DOHH2 (cell line): ENCODE measurements at regions not wholly inside any gene's neighbourhood (a gene's known extent, or its start where the extent isn't known, plus 50 kb on each side); places are given as distances from the start of the nearest gene placed in this dataset.

Experiments used
- H3F3A ChIP-seq: fragments of 200-600 bp; sonication (generic), shearing (Covaris generic); 2 replicates; pipeline ENCODE4 v1.6.0; 2016; ENCODE audit warnings: antibody characterized with exemption, mild to moderate bottlenecking; ENCODE audit not compliant: control insufficient read depth, insufficient read depth
- H3K27ac ChIP-seq: fragments of 200-600 bp; sonication (generic); 2 replicates; pipeline ENCODE4 v1.5.1; 2014; ENCODE audit warnings: low read depth, mild to moderate bottlenecking, low read length, moderate library complexity
- H3K27me3 ChIP-seq: fragments of 200-600 bp; sonication (generic); 2 replicates; pipeline ENCODE4 v1.6.1; 2014; ENCODE audit warnings: mild to moderate bottlenecking, low read length, mixed read lengths; ENCODE audit not compliant: control insufficient read depth
- H3K36me3 ChIP-seq: fragments of 200-600 bp; sonication (generic); 2 replicates; pipeline ENCODE4 v1.6.1; 2014; ENCODE audit warnings: mild to moderate bottlenecking, low read length, moderate library complexity, mixed read lengths; ENCODE audit not compliant: control insufficient read depth
- H3K4me1 ChIP-seq: fragments of 200-600 bp; sonication (generic); 2 replicates; pipeline ENCODE4 v1.6.1; 2014; ENCODE audit warnings: mild to moderate bottlenecking, low read length, mixed read lengths; ENCODE audit not compliant: control insufficient read depth
- H3K4me2 ChIP-seq: fragments of 200-600 bp; sonication (generic); 2 replicates; pipeline ENCODE4 v1.6.0; 2014; ENCODE audit warnings: mild to moderate bottlenecking, low read length, moderate library complexity
- H3K4me3 ChIP-seq: fragments of 200-600 bp; sonication (generic); 2 replicates; pipeline ENCODE4 v1.5.1; 2014; ENCODE audit warnings: mild to moderate bottlenecking, low read length, mixed read lengths
- H3K79me2 ChIP-seq: fragments of 200-600 bp; sonication (generic); 2 replicates; pipeline ENCODE4 v1.6.1; 2014; ENCODE audit warnings: mild to moderate bottlenecking, low read length, mixed read lengths; ENCODE audit not compliant: control insufficient read depth
- H3K9me2 ChIP-seq: fragments of 200-600 bp; sonication (generic); replicated peaks from 2 replicates; pipeline ENCODE4 v1.6.1; 2014; ENCODE audit warnings: mild to moderate bottlenecking, low read length, mixed read lengths; ENCODE audit not compliant: control insufficient read depth
- H3K9me3 ChIP-seq: fragments of 200-600 bp; sonication (generic); 2 replicates; pipeline ENCODE4 v1.6.1; 2014; ENCODE audit warnings: antibody characterized with exemption, low read length, mixed read lengths; ENCODE audit not compliant: control insufficient read depth, insufficient read depth
- H4K20me1 ChIP-seq: fragments of 200-600 bp; sonication (generic); 2 replicates; pipeline ENCODE4 v1.6.0; 2014; ENCODE audit warnings: low read depth, mild to moderate bottlenecking, antibody characterized with exemption, low read length, moderate library complexity; ENCODE audit not compliant: control insufficient read depth, insufficient read depth
- CTCF ChIP-seq: fragments of 200-600 bp; sonication (generic); IDR thresholded peaks from one replicate; pipeline ENCODE4 v1.5.1; 2014; ENCODE audit warnings: antibody characterized with exemption, mild to moderate bottlenecking, low read depth, low read length; ENCODE audit not compliant: poor library complexity, severe bottlenecking
- EZH2phosphoT487 ChIP-seq: fragments of 200-600 bp; sonication (generic); IDR thresholded peaks from 2 replicates; pipeline ENCODE4 v1.6.1; 2017; ENCODE audit warnings: borderline replicate concordance, mild to moderate bottlenecking, antibody characterized with exemption, low read length, moderate library complexity, mixed read lengths

GRCh38 chr5:112025757-112026156 is 268.8 kb upstream of the NREP start:
- Histone ChIP-seq H3K27me3 (no peaks in the 10 kb centered on the region), H3K9me3 (no peaks in the 10 kb centered on the region), H3K4me1 (no peaks in the 10 kb centered on the region), H3K27ac (no peak overlapping the region), H3K4me2 (no peak overlapping the region), H3F3A (no peaks in the 10 kb centered on the region), H3K4me3 (no peak overlapping the region), H3K36me3 (no peaks in the 10 kb centered on the region), H4K20me1 (no peaks in the 10 kb centered on the region), H3K79me2 (no peaks in the 10 kb centered on the region), H3K9me2 (no peaks in the 10 kb centered on the region)
- TF ChIP-seq CTCF (no peak), EZH2phosphoT487 (no peak)

- H3K27ac ChIP-seq, result no peak overlapping the region
- H3K9me2 ChIP-seq, result no peaks in the 10 kb centered on the region
- no peaks in the 10 kb centered on the region for H3K4me1 ChIP-seq
- no peak overlapping the region for H3K4me3 ChIP-seq
- H3K36me3 ChIP-seq, result no peaks in the 10 kb centered on the region
- no peak overlapping the region for H3K4me2 ChIP-seq
- no peaks in the 10 kb centered on the region for H4K20me1 ChIP-seq
- no peak for TF ChIP-seq CTCF
- H3F3A ChIP-seq, result no peaks in the 10 kb centered on the region
- no peaks in the 10 kb centered on the region for H3K79me2 ChIP-seq
- H3K9me3 ChIP-seq, result no peaks in the 10 kb centered on the region
- H3K27me3 ChIP-seq, result no peaks in the 10 kb centered on the region
Observed at GRCh38 chr5:112024769-112025168, 267.8 kb upstream of the NREP start.

GRCh38 chr5:112024221-112024620 is 267.2 kb upstream of the NREP start:
- no peak overlapping the region for H3K4me2 ChIP-seq
- H3K27ac ChIP-seq, result no peak overlapping the region
- no peaks in the 10 kb centered on the region for H3K36me3 ChIP-seq

More at GRCh38 chr5:112024221-112024620, 267.2 kb upstream of the NREP start:
- no peaks in the 10 kb centered on the region for H4K20me1 ChIP-seq
- H3K27me3 ChIP-seq, result no peaks in the 10 kb centered on the region
- H3K79me2 ChIP-seq, result no peaks in the 10 kb centered on the region
- TF ChIP-seq EZH2phosphoT487, result no peak
- TF ChIP-seq CTCF, result no peak
- no peaks in the 10 kb centered on the region for H3K9me3 ChIP-seq
- no peak overlapping the region for H3K4me3 ChIP-seq
- H3K4me1 ChIP-seq, result no peaks in the 10 kb centered on the region
- no peaks in the 10 kb centered on the region for H3K9me2 ChIP-seq
- no peaks in the 10 kb centered on the region for H3F3A ChIP-seq
